ENCODE measurements at regions not wholly inside any gene's neighbourhood (a gene's known extent, or its start where the extent isn't known, plus 50 kb on each side); places are given as distances from the start of the nearest gene placed in this dataset.

- intact Hi-C loops (cut with micrococcal nuclease; ENCODE audit: unreplicated experiment): no loop called here
- Histone ChIP-seq H3K9me3 (peaks cover 5% of the 10 kb centered on the region), H3K27me3 (replicated peaks; ENCODE audit: control insufficient read depth, insufficient read depth, low read length) (no peaks in the 10 kb centered on the region), H3K4me3 (ENCODE audit: low read depth, low read length) (no peak overlapping the region), H3K4me1 (no peaks in the 10 kb centered on the region), H3K36me3 (ENCODE audit: control insufficient read depth, insufficient read depth, low read length) (no peaks in the 10 kb centered on the region)
- no peaks in the 10 kb centered on the region for H3K4me1 Mint-ChIP-seq (ENCODE audit: low read depth, unreplicated experiment)
- peaks cover 9% of the 10 kb centered on the region for H3K9me3 Mint-ChIP-seq (ENCODE audit: unreplicated experiment)
- no peak overlapping the region for H3K4me3 Mint-ChIP-seq (ENCODE audit: unreplicated experiment)
- CTCF ChIA-PET: no interaction called here
- H3K27ac Mint-ChIP-seq (ENCODE audit: unreplicated experiment): no peak overlapping the region
- H3K36me3 Mint-ChIP-seq (ENCODE audit: insufficient read depth, unreplicated experiment): no peaks in the 10 kb centered on the region
- BruUV-seq (replicated peaks): no TSS peak
- no peak for DNase-seq
- no peak for TF ChIP-seq CTCF (IDR thresholded peaks at IDR 0.05; ENCODE audit: insufficient read depth in 1 of 2, low read depth in 1 of 2, low read length in 1 of 2, severe bottlenecking in 1 of 2, unreplicated experiment in 1 of 2)
- no peaks in the 10 kb centered on the region for H3K27me3 Mint-ChIP-seq (ENCODE audit: insufficient read depth, unreplicated experiment)
- POLR2A ChIA-PET: no interaction called here
Observed at GRCh38 chr13:34391076-34391475, 551.0 kb upstream of the NBEA start.

- no peak overlapping the region for H3K27ac Mint-ChIP-seq (ENCODE audit: unreplicated experiment)
- no peak overlapping the region for H3K4me3 Mint-ChIP-seq (ENCODE audit: unreplicated experiment)
- no peaks in the 10 kb centered on the region for H3K4me1 Mint-ChIP-seq (ENCODE audit: low read depth, unreplicated experiment)
- no peaks in the 10 kb centered on the region for H3K27me3 Mint-ChIP-seq (ENCODE audit: insufficient read depth, unreplicated experiment)
- no peaks in the 10 kb centered on the region for H3K27me3 ChIP-seq (replicated peaks; ENCODE audit: control insufficient read depth, insufficient read depth, low read length)
- H3K9me3 ChIP-seq: no peaks in the 10 kb centered on the region; the same call in 1 of the 2 replicates
- no peaks in the 10 kb centered on the region for H3K4me1 ChIP-seq
- ChIA-PET POLR2A (no interaction called here), CTCF (no interaction called here)
- no peak overlapping the region for H3K4me3 ChIP-seq (ENCODE audit: low read depth, low read length)
- no peak for DNase-seq
- intact Hi-C loops (cut with micrococcal nuclease; ENCODE audit: unreplicated experiment): no loop called here
- BruUV-seq (replicated peaks): no TSS peak
- no peaks in the 10 kb centered on the region for H3K36me3 Mint-ChIP-seq (ENCODE audit: insufficient read depth, unreplicated experiment)
- no peaks in the 10 kb centered on the region for H3K36me3 ChIP-seq (ENCODE audit: control insufficient read depth, insufficient read depth, low read length)
- TF ChIP-seq CTCF (IDR thresholded peaks at IDR 0.05; ENCODE audit: insufficient read depth in 1 of 2, low read depth in 1 of 2, low read length in 1 of 2, severe bottlenecking in 1 of 2, unreplicated experiment in 1 of 2): no peak
- H3K9me3 Mint-ChIP-seq (ENCODE audit: unreplicated experiment): peaks cover 13% of the 10 kb centered on the region
Observed at GRCh38 chr13:34401696-34402095, 540.4 kb upstream of the NBEA start.

GRCh38 chr13:34405410-34406181 lies 536.5 kb upstream of the NBEA start:
- no peak for DNase-seq
- H3K4me1 Mint-ChIP-seq (ENCODE audit: low read depth, unreplicated experiment): no peaks in the 10 kb centered on the region
- Histone ChIP-seq H3K36me3 (ENCODE audit: control insufficient read depth, insufficient read depth, low read length) (no peaks in the 10 kb centered on the region), H3K4me1 (no peaks in the 10 kb centered on the region), H3K4me3 (ENCODE audit: low read depth, low read length) (no peak overlapping the region), H3K9me3 (no peaks in the 10 kb centered on the region), H3K27me3 (replicated peaks; ENCODE audit: control insufficient read depth, insufficient read depth, low read length) (no peaks in the 10 kb centered on the region)
- no peaks in the 10 kb centered on the region for H3K27me3 Mint-ChIP-seq (ENCODE audit: insufficient read depth, unreplicated experiment)
- intact Hi-C loops (cut with micrococcal nuclease; ENCODE audit: unreplicated experiment): no loop called here
- no peaks in the 10 kb centered on the region for H3K36me3 Mint-ChIP-seq (ENCODE audit: insufficient read depth, unreplicated experiment)
- no TSS peak for BruUV-seq (replicated peaks)
- H3K27ac Mint-ChIP-seq (ENCODE audit: unreplicated experiment): no peak overlapping the region
- ChIA-PET POLR2A (no interaction called here), CTCF (no interaction called here)
- no peak for TF ChIP-seq CTCF (IDR thresholded peaks at IDR 0.05; ENCODE audit: insufficient read depth in 1 of 2, low read depth in 1 of 2, low read length in 1 of 2, severe bottlenecking in 1 of 2, unreplicated experiment in 1 of 2)
- no peak overlapping the region for H3K4me3 Mint-ChIP-seq (ENCODE audit: unreplicated experiment)
- peaks cover 9% of the 10 kb centered on the region for H3K9me3 Mint-ChIP-seq (ENCODE audit: unreplicated experiment)

Data from Caco-2 (cell line).